Central memory CD4-positive, alpha-beta T cell (primary cell): ENCODE measurements at regions not wholly inside any gene's neighbourhood (a gene's known extent, or its start where the extent isn't known, plus 50 kb on each side); places are given as distances from the start of the nearest gene placed in this dataset.
"Not testable (repeated sequence)": the region's sequence is repeated elsewhere in the genome, so short reads cannot be mapped to it uniquely, and the experiment has no call there.

Source experiments
- DNase-seq: peaks from one replicate; pipeline ENCODE4 v3.0.0; 2022

DNA sequence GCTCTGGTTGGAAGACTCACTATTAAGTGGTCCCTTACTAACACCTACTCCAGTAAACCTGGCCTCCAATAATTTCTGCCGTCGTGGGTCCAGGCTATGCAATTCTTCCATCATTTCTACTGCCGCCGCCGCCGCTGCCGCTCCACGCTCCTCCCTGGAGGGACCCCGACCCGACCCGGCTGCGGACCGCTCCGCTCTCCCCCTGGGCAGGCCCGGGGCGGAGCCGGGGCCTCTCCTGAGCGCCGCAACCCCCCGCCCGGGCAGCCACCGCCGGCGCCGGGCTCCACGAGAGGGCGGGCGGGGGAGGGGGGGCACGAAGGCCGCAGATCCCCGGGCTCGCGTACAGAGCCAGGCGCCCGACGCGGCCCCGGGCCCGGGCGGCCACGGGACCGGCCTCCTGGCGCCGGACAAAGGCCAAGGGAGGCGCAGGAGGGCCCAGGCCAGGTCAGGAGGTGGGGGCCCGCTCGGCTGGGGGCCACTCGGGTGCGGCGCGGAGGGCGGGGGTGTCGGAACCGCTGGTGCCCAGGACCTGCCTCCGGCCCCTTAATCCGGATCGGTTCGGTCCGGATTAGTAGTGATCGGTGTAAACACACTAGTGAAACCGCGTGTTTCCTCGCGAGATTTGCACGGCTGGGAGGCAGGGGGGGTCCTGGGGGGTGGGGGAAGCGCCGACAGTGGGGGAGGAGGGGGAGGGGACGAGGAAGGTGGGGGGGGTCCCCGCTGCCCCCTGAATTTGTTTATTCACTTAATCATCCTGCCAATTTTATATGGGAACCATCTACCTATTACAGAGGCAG, 215.1 kb upstream of the CCL2 start:
- DNase-seq: peak; percentile 21

DNA sequence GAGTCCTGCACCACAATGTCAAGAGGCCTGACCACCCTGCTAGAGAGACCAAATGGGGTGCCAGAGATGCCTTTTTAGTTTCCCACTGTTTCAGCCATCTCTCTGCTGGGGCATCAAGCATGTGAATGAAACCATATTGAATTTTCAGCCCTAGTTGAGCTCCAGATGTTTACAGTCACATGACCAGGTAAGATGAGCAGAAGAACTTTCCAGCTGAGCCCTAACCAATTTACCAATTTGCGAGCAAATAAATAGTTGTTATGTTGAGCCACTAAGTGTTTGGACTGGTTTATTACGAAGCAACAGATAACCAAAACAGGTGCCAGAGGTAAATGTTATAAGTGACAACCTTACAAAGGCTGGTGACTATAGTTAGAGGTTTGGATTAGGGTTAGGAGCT, 209.1 kb upstream of the CCL2 start:
- DNase-seq: no peak

DNA sequence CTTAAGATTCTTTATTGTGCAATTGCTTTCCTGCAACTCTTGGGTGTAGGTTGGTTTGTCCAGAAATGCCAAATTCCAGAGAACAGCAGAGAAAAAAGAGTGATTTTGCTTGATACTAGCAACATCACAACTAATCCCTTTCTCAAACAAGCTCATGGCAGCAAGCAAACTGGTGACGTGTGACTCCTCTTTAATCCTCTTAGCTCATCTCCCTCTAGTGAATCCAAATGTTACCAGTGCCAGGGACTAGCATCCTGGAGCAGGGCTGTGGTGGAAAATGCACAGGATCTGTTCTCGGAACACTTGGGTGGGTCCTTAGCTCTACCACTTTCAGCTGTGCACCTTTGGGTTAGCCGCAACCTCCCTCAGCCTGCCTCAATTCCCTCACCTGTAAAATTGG, 204.0 kb upstream of the CCL2 start:
- no peak for DNase-seq

DNA sequence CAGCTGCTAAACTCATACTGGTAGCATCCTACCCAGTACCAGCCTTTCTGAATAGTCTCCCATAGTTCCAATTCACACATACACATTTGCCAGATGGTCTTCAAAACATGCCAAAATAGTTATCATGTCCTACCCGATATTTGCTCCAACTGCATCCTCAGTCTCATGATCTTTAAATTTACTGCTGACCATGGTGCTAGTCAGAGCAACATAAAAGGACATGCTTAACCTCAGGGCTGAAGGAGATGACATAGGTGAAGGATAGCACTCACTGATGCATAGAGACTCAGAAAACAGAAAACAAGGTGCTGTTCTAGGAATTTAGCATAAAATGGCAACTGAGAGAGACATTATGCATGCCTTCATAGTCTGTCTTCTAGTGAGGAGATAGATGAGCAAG, 200.6 kb upstream of the CCL2 start:
- no peak for DNase-seq

DNA sequence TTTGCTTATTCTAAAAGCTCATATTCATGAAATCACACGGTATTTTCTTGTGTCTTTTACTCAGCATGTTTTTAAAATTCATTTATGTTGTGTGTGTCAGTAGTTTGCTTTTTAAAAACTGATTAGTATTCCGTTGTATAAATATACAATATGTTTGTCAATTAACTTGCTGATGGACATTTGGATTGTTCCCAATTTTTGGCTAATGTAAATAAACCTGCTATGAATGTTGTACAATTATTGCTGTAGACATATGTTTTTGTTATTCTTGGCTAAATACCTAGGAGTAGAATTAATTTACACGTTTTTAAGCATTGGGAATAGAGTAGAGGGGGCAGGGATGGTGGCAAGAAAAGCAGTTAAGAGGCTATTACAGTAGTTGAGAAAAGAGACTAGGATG, 199.5 kb upstream of the CCL2 start:
- no peak for DNase-seq

DNA sequence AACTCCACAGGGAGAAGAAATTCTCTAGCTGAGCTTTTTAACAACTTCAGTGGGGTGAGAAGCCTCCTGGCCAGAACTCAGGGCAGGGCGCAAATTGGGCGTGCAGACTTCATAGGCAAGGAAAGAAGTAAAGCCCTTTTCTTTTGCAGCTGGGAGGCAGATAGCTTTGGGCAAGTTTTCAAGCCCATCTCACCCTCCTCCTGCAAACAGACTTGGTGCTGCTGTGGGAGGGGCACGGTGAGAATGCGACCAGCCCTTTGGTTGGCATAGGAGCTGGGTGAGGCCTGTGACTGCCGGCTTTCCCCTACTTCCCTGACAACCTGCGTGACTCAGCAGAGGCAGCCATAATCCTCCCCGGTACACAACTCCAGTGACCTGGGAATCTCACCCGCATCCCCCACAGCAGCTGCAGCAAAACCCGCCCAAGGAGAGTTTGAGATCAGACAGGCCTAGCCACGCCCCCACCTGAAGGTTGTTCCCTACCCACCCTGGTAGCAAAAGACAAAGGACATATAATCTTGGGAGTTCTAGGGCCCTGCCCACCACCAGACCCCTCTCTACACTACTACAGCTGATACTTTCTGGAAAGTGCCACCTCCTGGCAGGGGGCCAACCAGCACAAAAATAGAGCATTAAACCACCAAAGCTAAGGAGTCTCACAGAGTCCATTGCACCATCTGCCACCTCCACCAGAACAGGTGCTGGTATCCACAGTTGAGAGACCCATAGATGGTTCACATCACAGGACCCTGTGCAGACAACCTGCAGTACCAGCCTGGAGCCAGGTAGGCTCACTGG, 195.5 kb upstream of the CCL2 start:
- no peak for DNase-seq

DNA sequence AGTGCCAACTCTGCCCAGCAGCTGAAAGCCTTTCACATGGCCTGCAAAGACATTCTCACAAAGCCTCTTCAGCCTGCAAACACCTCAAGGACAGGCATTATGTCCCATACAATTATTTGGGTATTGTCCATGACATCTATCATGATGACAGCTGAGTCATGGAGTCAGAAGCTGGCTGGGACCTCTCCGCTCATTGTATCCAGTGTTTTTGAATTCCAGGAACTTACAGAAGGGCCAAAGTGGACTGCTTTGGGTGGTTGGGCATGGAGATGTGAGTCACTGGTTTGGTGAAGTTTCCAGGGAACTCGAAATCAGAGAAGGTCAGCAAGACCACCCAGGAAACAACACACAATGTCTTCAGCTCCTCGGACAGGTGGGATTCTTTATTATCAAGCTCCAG, 188.6 kb upstream of the CCL2 start:
- DNase-seq: no peak

DNA sequence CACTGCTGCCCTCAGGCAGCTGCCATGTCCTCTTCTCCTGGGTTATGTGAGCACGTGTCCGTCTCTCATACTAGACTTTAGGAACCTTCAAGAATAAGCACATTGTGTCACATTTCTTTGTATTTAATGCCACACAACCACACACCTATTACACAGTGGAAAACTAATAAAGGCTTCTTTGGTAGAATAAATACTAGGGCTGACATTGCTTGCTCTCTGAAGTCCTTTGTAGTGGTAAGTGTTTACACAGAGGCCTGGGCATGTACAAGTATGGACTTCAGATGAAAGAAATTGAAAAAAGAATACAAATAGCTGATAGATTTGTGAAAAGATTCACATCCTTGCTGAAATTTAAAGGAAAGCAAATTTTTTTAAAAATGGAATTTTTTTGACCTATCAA, 188.1 kb upstream of the CCL2 start:
- no peak for DNase-seq

DNA sequence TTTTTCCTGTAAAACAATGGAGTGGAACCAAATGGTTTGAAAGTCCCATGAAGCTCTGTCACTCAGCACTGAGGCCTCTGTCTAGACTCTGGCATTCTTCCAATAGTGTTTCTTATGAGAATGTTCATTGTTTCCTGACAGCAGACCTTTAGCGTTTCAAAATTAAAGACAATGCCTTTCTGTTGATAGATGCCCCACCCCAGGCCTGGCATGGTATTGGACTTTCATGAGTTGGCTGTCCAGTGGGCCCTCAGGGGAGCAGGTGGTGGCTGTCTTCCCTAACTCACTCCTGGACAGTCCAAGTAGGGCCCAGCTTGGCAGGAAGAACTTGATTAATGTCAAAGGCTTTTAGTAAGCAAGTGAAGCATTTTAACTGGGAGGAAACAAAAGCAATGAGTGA, 186.5 kb upstream of the CCL2 start:
- DNase-seq: no peak

DNA sequence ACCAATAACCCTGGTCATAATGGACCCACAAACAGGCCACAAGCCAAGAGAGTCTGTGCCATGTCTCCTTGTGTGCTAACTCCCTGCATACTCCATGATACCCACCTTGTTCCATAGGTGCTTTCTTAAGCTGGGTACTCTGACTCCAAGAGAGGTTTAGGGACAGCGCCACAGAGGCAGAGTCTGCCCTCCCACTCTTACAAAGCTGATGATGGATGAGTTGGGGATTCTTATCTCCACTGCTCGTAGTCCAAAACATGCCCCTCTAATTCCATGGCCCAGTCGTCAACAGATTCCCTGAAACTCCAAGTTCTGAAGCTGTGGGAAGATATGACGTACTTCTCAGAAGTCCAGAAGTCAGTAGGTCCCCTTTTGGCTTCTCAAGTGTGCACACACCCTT, 184.4 kb upstream of the CCL2 start:
- DNase-seq: no peak

DNA sequence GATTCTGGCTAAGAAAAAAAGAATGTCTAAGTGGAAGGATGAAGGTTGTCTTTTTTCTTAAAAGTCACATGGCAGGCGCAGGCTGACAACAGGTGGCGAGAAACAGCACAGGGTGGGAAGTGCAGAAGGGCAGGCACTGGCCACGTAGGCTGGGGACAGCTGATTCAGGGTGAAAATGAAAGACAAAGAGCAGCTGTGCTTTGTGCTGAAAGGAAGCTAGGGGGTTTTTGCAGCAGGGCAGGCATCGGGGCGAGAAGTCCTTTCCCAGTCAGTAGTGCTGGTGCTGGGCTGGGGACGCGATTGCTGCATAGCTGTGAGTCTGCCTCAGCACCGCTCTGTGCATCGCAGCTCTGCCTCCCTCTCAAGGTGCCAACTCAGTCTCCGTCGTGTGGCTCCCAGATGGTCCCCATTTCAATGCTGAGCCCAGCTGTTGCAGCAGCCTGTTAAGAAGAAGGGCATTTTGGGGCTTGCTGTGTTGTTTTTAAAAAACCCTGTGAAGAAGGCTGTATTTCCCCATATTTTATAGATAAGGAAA, 183.1 kb upstream of the CCL2 start:
- DNase-seq: no peak

DNA sequence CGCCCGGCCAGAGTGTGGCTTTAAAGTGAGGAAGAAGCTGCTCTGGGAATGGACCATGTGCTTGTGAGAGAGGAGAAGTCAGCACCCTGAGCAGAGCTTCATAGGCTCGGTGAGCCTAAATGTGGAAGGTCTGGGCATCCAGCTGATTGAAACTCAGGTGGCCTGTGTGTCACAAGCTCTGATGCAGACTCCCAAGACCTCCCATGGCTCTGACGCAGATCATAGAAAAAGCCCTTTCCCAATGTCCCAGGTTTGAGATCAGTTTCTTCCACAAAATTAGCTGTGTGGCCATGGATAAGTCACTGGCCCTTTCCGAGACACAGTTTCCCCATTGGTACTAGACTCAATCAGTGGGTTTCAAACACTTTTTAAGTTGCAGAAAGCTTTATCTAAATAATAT, 180.0 kb upstream of the CCL2 start:
- no peak for DNase-seq

DNA sequence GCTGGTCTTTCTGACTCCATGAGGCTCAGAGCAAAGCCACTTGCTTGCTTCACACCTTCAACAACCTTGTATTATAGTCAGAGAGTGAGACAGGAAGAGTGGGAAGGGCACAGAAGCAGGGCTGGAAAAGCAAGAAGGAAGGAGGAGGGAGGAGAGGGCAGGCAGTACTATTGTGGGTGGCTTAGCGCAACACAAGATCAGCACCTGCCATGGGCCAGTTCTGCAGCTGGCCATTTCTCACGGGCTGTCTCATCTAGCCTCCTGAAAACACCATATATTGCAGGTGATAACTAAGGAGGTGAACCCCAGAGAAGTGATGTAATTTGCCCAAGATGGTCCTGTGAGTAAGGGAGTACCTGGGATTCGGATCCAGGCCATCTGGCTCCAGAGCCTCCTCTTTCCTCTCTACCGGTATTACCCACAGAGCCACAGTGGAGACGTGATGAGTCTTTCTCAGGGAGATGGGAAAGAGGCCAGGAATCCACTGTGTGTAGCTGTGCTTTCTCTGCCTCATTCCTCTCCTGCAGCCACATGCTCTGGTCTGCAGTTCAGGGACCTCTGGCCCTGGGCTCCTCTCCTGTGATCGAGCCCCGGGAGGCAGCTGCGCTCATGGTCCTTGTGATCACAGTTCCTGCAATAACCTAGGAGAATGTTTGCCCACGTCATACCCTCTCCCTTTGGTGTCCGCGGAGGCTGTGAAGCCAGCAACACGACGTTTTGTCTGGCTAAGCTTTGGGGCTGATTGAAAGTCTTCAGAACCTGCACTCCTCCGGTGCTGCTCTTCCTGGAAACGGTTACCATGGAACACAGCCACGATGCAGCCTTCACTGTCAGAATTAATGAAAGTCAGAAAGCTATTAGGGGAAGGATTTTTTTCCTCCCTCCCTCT, 178.1 kb upstream of the CCL2 start:
- DNase-seq: no peak

DNA sequence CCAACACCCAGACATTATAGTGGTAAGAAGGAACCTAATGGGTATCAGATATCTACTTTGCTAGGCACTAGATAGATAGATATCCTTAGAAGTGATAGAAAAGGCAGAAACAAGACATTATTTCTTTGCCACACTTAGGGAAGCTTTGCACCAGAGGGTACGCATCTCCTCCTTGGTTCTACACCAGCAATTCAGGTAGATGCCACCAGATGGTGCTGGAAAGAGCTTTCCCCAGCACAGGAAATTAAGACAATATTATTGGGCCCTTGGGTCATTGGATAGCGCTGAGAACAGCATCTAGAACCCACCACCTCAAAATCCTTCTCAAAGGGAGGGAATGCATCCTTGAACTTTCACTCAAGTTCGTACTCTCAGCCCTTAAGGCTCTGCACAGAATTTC, 173.8 kb upstream of the CCL2 start:
- no peak for DNase-seq

DNA sequence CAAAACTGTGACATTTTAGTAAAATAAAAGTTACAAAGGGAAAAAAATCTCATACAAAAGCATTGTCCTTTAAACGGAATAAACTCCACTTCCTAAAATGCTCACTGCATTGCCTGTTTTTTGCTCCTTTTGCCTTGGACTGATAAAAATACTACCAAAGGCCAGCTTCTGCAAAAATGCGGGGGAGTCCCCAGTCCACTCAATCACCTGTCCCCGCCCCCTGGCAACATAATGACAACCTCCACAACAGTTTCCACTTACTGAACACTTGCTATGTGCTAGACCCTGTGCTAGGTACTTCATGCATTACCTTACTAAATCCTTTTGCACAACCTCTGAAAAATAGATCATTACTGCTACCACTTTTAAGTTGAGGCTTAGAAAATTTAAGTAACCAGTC, 172.7 kb upstream of the CCL2 start:
- DNase-seq: no peak

DNA sequence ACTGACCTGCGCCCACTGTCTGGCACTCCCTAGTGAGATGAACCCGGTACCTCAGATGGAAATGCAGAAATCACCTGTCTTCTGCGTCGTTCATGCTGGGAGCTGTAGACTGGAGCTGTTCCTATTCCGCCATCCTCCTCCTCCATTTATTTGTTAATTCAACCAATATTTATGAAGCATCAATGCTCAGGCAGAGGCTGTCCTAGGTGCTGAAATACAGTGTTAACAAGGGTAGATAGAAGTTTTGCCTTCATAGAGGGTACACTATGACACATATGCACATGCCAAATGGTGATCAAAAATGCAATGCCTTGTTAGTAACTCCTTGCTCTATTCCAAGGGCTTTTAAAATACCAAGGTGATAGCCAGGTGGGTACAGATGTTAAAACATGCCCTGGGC, 166.0 kb upstream of the CCL2 start:
- not testable (repeated sequence) for DNase-seq

DNA sequence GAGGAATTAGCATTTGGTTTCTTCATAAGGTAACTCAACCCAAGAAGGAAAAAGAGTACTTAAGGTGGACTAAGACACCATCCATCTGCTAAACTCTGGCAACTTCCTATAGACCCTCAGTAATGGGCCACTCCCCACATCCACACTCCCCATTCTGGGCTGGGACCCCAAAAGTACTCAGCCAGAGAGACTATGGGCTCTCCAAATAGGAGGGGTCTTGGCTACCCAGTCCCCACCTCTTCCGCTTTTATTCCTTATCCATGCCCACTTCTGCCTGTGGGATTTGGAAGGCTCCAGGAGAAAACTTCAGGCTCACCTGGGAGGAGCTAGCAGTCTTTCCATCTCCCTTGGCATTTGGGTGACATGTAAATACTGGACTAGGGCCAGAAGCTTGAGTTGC, 164.5 kb upstream of the CCL2 start:
- no peak for DNase-seq

DNA sequence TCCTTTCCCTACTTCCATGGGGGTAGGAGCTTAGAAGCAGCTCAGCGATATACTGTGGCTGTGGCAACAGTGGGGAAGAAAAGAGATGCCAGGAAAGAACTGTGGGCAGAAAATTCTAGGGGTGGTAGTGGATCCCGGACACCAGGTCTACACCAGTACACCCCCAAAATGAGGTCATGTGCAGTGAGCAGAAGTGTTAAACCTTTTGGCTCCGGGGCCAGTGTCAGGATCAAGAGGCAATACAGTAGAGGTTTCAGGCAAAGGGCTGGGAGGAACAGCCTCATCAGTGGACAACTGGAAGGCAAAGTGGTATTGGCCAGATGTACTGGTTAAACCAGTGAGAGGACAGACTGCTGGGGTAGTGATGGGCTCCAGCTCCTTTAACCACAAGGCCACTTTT, 163.1 kb upstream of the CCL2 start:
- no peak for DNase-seq

DNA sequence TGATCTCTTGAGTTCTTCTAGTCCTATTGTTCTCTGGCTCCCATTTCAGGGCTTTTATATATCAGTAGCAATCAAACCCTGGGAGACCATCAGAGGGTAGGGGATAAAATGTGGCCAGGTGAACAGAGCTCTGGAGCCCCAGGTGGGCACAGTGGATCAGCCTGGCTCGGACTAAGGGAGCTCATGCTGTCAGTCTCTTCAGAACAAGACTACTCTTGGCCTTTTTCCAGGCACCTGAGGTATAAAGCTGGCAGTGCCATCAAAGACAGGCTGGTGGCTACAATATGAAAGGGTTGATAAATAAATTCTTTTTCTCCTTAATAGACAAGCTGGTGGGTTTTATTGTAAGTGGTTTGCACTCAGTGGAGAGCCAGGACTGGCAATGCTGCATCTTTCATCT, 160.0 kb upstream of the CCL2 start:
- DNase-seq: no peak

DNA sequence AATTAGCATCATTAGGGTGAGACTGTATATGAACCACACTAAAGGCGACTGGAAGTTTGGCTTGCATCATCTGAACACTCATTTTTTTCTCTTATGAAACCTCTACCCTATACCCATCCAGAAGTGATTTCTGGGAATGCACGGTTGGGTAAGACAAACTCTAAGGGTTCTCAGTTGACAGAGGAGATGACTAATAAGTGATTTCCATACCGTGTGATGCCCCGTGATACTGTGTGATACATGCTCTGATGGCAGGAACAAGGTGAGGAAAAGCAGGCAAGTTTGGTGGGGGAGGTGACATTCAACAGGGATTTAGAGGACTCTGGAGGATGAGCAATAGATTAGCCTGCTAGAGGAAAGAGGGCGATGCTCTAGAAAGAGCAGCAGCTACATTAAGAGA, 156.4 kb upstream of the CCL2 start:
- no peak for DNase-seq

DNA sequence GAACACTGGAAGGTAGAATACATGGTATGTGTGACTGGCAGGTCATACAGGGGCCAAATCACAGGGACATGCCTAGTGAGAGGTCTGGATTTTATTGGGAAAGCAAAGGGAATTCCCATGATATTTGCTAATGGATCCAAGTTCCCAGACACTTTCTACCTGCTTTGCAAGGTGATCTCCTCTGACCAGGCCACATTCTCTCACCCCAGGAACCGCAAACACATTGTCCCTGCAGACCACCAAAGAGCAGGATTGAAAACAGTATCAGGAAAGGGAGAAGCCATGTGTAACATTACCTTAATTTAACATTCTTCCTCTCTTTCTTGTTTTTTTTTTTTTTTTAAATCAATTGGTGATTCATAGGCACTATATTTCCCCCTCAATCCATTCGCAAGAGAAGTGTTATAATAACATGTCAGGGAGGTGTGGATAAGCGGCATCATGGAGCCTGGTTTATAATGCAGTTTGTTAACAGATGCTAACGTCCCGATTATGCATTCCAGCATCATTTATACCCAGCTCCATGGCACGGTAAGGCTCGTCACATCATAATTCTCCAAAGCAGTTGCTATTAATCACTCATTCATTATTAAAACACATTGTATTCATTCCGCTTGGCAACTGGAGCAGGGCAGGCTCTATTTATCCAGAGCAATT, 155.1 kb upstream of the CCL2 start:
- DNase-seq: no peak

DNA sequence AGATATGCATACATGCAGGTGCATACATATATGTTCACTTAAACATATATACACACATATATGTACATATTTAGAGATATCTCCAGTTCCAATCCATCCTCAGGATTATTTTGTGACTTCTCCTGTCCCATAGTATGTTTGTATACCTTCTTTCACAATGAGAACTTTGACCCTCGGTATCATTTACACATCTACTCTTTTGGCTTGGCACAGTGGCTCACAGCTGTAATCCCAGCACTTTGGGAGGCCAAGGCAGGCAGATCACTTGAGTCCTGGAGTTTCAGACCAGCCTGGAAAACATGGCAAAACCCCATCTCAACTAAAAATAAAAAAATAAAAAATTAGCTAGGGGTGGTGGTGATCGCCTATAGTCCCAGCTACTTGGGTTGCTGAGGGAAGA, 148.1 kb upstream of the CCL2 start:
- no peak for DNase-seq

DNA sequence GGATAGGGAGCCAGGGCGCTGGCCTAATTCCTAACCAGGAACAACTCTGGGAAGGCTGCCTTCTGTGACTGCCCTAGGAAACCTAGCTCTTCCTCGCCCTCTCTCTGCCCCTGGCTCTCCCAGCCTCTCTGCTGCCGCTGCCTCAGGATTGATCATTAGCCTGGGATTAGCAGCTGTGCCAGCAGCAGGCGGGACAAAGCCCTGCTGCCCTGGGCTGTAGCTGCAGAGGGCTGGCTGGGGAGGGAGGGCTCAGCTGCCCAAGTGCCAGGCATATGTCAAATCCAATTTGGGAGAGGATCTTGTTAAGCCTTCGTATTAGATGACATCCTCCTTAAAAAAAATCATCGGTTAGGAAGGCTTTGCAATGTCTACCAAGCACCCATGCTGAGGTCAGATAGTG, 144.8 kb upstream of the CCL2 start:
- DNase-seq: no peak
